HG02885 (cell line): ENCODE measurements at regions not wholly inside any gene's neighbourhood (a gene's known extent, or its start where the extent isn't known, plus 50 kb on each side); places are given as distances from the start of the nearest gene placed in this dataset.

Experiments
- ATAC-seq: cut with Tn5 transposase; IDR thresholded peaks from one replicate; pipeline ENCODE4 v1.9.1; 2021; ENCODE audit warnings: mild to moderate bottlenecking; ENCODE audit not compliant: unreplicated experiment, poor library complexity

DNA sequence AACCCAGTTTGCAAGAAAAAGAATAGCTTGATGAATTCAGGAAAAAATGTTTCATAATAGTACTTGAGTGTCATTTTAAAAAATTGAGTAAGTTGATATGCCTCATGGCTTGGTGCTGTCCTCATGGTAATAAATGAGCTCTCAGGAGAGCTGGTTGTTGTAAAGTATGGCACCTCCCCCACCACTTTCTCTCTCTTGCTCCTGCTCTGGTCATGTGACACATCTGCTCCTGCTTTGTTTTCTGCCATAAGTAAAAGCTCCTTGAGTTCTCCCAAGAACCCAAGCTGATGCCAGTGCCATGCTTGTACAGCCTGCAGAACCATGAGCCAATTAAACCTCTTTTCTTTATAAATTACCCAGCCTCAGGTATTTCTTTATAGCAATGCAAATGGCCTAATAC lies 108.8 kb upstream of the CRBN start:
- no peak for ATAC-seq

DNA sequence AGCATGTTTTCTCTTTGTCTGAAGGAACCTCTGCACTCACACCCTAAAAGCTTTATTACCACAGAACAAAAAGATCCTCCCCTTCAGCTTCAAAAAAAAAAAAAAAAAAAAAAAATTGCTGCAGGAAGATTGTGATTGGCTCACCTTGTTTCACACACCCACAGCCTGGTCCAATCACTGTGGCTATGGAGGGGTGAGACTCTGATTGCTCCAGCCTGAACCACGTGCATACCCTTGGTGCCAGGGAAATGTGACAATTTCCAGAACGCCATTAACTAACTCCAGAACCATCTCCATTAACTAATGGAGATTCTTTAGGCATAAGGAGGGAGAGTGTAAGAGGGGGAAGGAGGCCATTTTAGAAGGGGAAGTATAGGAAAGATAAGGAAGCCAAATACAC lies 106.5 kb upstream of the CRBN start:
- ATAC-seq: no peak

GRCh38 chr3:3281024-3281423 lies 101.5 kb upstream of the CRBN start:
- ATAC-seq: peak; percentile 80

- no peak for ATAC-seq
These were observed 100.9 kb upstream of the CRBN start for GRCh38 chr3:3280396-3280795.

DNA sequence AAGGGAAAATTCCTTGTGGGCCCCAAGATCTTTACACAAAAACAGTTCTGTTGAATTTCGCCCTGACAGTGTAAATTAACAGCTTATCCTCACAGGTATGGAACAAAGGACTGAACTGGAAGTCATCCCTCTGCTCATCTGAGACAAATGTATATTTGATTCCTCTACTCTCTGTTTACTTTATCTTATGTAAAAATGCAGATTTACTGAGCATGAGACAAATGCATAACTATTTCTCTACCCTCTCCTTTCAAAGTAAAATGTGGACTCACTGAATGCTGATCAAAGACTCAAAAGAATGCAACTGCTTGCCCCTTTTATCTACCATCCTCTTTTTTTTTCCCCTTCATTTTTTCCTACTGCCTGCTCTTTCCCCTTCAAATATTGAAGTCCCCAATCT lies 98.6 kb upstream of the CRBN start:
- ATAC-seq: no peak

DNA sequence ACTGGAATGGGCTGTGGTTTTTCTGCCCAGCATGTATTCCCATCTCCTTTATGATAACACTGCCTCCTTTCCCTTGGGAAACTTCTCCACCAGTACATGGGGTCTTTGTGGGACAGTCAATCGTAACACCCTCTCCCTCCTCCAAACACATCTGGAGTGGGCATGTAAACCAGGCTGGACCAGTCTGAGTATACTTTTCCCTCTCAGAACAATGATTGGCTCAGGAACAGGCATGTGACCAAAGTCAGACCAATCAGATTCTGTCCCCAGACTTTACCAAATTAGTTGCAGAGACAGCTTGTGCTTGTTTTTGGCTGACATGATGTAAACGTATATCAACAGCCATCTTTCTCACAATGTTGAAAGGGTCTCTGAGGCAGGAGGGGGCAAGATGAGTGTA lies 97.1 kb upstream of the CRBN start:
- no peak for ATAC-seq

GRCh38 chr3:3264796-3265195 lies 85.3 kb upstream of the CRBN start:
- no peak for ATAC-seq

DNA sequence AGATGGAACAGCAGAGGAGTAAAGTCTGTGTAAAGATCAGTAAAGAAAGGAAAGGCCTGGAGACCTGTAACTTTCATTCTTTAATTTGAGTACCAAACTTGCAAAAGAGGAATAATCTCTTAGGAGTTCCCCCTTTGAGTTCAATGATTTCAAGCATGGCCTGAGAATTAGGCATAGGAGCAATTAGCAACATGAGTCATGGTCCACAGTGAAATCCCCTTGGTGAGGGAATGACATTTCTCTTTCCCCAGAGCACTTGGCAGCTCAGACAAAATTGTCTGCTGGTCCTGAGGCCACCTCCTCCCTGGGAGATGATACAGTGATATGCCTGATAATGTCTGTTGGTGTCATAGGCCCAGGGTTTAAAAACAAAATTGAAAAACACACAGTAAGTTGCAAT lies 81.4 kb upstream of the CRBN start:
- no peak for ATAC-seq

- no peak for ATAC-seq
These were observed 79.7 kb upstream of the CRBN start for GRCh38 chr3:3259181-3259580.

GRCh38 chr3:3258281-3258680 lies 78.8 kb upstream of the CRBN start:
- ATAC-seq: no peak

DNA sequence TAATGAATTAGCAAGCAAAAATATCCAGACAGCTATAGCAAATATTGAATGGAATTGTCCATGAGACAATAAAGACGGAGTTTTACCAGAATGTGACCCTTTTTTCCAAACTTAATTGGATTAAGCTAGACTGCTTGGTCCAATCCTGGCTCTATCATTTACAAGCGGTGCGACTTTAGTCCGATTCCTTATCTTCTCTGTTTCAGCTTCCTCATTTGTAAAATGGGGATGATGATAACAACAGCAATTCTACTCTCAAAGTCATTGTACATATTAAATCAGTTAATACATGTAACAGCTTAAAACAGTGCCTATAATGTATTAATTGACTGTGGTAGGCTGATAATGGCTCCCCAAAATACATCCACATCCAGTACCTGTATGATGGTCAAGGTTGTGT lies 62.1 kb upstream of the CRBN start:
- no peak for ATAC-seq

DNA sequence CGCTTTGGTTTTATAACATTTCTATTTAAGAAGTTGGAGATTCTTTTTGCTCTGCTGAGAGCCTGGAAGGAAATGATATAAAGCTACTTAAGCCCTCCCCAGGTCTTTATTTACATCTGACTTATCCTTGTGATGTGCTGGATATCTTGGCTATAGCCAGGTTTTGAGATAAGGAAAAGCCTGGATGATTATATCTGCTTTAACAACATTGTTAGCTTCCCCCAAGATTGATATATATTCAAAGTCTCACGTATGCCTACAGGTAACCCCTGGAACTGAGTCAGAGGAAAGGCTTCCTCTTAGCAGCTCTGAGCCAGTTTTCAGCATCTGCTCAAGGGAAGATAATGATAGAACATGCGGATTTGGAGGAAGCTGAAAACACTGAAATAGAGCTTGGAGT lies 61.5 kb upstream of the CRBN start:
- ATAC-seq: no peak

- no peak for ATAC-seq
These were observed 58.5 kb upstream of the CRBN start for GRCh38 chr3:3237979-3238378.

DNA sequence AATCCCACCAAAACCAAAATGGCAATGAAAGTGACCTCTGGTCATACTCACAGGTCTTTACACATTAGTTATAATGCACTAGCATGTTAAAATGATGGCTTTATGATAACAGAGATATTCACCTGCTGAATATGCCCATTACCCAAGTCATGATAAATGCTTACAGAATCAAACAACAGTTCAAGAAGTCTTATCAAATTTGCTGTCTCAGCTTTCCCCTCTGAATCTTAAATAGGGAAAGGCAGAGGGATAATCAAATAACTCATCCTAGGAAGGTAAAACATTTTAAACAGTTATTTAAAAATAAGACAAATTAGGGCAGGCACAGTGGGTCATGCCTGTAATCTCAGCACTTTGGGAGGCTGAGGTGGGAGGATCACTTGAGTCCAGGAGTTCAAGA lies 52.8 kb upstream of the CRBN start:
- no peak for ATAC-seq
